CD8-positive, alpha-beta memory T cell (primary cell): ENCODE measurements at regions not wholly inside any gene's neighbourhood (a gene's known extent, or its start where the extent isn't known, plus 50 kb on each side); places are given as distances from the start of the nearest gene placed in this dataset.

Experiments
- CTCF ChIA-PET: fragments of 350-600 bp; sonication (Branson Sonifier 250); formaldehyde crosslinking; loops from one replicate; lab custom pipeline; 2021; ENCODE audit warnings: antibody characterized with exemption; lab: Charles Lee
- POLR2A ChIA-PET: fragments of 350-600 bp; sonication (Branson Sonifier 250); formaldehyde crosslinking; loops from one replicate; lab custom pipeline; 2021; ENCODE audit warnings: antibody characterized with exemption; lab: Charles Lee
- DNase-seq, 5 donors: peaks; one replicate each; pipeline versions ENCODE4 v3.0.0 to v3.0.0-alpha.2; 2020 to 2022; ENCODE audit warnings: mixed read lengths in 1 of 5
- H3K27ac ChIP-seq: one replicate; pipeline ENCODE4 v1.7.0; 2013; ENCODE audit warnings: low read depth, mild to moderate bottlenecking, low read length, moderate library complexity
- H3K27me3 ChIP-seq: 2 replicates; pipeline ENCODE4 v1.7.0; 2013; ENCODE audit warnings: low read length, mild to moderate bottlenecking; ENCODE audit not compliant: insufficient read depth, poor library complexity, severe bottlenecking
- H3K36me3 ChIP-seq: 2 replicates; pipeline ENCODE4 v1.7.0; 2013; ENCODE audit warnings: mild to moderate bottlenecking, low read length, moderate library complexity; ENCODE audit not compliant: insufficient read depth
- H3K4me1 ChIP-seq: 2 replicates; pipeline ENCODE4 v1.7.0; 2013; ENCODE audit warnings: mild to moderate bottlenecking, low read length, moderate library complexity; ENCODE audit not compliant: insufficient read depth
- H3K4me3 ChIP-seq: 2 replicates; pipeline ENCODE4 v1.7.0; 2013; ENCODE audit warnings: mild to moderate bottlenecking, low read length
- H3K9me3 ChIP-seq: 2 replicates; pipeline ENCODE4 v1.7.0; 2013; ENCODE audit warnings: mild to moderate bottlenecking, low read length
- H3K27ac Mint-ChIP-seq, 8 donors: one replicate each; pipeline ENCODE4 v1.8.0; 2020 to 2021; ENCODE audit warnings: mixed read lengths in 8 of 8, mild to moderate bottlenecking in 6 of 8, inconsistent platforms in 3 of 8, moderate library complexity in 3 of 8
- H3K27me3 Mint-ChIP-seq, 2 donors: one replicate each; pipeline ENCODE4 v1.8.0; 2020 to 2021; ENCODE audit warnings: mixed read lengths in 2 of 2, mild to moderate bottlenecking in 1 of 2, moderate library complexity in 1 of 2
- H3K36me3 Mint-ChIP-seq, 3 donors: one replicate each; pipeline ENCODE4 v1.8.0; 2020 to 2021; ENCODE audit warnings: mixed read lengths in 3 of 3, inconsistent platforms in 1 of 3, mild to moderate bottlenecking in 1 of 3
- H3K4me1 Mint-ChIP-seq, 3 donors: one replicate each; pipeline ENCODE4 v1.8.0; 2020 to 2021; ENCODE audit warnings: mixed read lengths in 3 of 3, inconsistent platforms in 1 of 3, mild to moderate bottlenecking in 1 of 3
- H3K4me3 Mint-ChIP-seq, 7 donors: one replicate each; pipeline ENCODE4 v1.8.0; 2020 to 2021; ENCODE audit warnings: mixed read lengths in 7 of 7, mild to moderate bottlenecking in 6 of 7, moderate library complexity in 4 of 7, inconsistent platforms in 2 of 7
- H3K9me3 Mint-ChIP-seq, 5 donors: one replicate each; pipeline ENCODE4 v1.8.0; 2020 to 2022; ENCODE audit warnings: mixed read lengths in 5 of 5, mild to moderate bottlenecking in 3 of 5, moderate library complexity in 2 of 5, inconsistent platforms in 1 of 5

GRCh38 chr7:16982640-16983350 is 101.0 kb upstream of the AGR3 start:
- no peak overlapping the region for H3K4me3 ChIP-seq
- H3K36me3 ChIP-seq: no peaks in the 10 kb centered on the region

DNA sequence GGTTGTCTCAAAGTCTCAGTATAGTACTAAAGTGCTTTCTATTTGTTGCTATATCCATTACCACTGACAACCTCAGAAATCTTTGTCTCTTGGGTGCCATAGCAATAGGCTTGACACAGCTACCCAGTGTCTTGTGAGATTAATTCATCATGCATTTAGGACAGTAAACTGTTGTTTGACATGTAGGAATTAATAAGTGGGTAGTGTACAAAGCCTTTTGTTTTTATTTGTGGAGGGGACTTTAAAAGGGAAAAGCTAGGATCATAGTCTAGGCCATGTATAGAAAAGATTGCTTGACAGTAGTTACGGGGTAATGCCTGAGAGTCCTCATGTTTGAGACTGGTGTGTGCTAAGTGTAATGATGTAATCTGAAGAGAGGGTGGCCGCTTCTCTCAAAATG is 102.6 kb upstream of the AGR3 start:
- Histone ChIP-seq H3K27ac (no peak overlapping the region), H3K4me3 (no peak overlapping the region), H3K9me3 (no peaks in the 10 kb centered on the region), H3K27me3 (no peaks in the 10 kb centered on the region), H3K36me3 (no peaks in the 10 kb centered on the region), H3K4me1 (no peaks in the 10 kb centered on the region)
- no peak overlapping the region for H3K4me3 Mint-ChIP-seq
- H3K9me3 Mint-ChIP-seq: no peaks in the 10 kb centered on the region
- CTCF ChIA-PET: interaction anchor here (3.4 kb wide), 1 partner anchor 24 kb away, joined by 12 read pairs; no protein-coding TSS in a partner anchor
- POLR2A ChIA-PET: no interaction called here
- H3K27ac Mint-ChIP-seq: no peak overlapping the region
- H3K4me1 Mint-ChIP-seq: peaks cover 2 to 5% (median 4%) of the 10 kb centered on the region in 3 donors
- DNase-seq: no peak
- no peaks in the 10 kb centered on the region for H3K36me3 Mint-ChIP-seq
- H3K27me3 Mint-ChIP-seq: peaks cover 5 to 14% of the 10 kb centered on the region in 2 donors

More at GRCh38 chr7:16982640-16983350, 101.0 kb upstream of the AGR3 start:
- CTCF ChIA-PET: interaction anchor here (0.6 to 3.4 kb wide), 16 partner anchors 11 to 1666 kb away, joined by 3 to 12 read pairs (median 4); partner anchors contain the start of gene AHR
- Histone ChIP-seq H3K4me1 (no peaks in the 10 kb centered on the region), H3K9me3 (no peaks in the 10 kb centered on the region), H3K27me3 (no peaks in the 10 kb centered on the region), H3K27ac (no peak overlapping the region)
- Mint-ChIP-seq H3K9me3 (no peaks in the 10 kb centered on the region), H3K36me3 (no peaks in the 10 kb centered on the region), H3K27me3 (peaks cover 3 to 14% of the 10 kb centered on the region in 2 donors), H3K4me1 (peaks cover 2 to 5% (median 4%) of the 10 kb centered on the region in 3 donors), H3K27ac (no peak overlapping the region), H3K4me3 (peak overlapping the region in 1 of 7 donors; percentile 9)
- POLR2A ChIA-PET: interaction anchor here (0.7 to 1.2 kb wide), 2 partner anchors 23 to 316 kb away, joined by 3 to 9 read pairs; no protein-coding TSS in a partner anchor
- DNase-seq: peak in 3 of 5 donors; percentile 27 to 49 (median 29)

DNA sequence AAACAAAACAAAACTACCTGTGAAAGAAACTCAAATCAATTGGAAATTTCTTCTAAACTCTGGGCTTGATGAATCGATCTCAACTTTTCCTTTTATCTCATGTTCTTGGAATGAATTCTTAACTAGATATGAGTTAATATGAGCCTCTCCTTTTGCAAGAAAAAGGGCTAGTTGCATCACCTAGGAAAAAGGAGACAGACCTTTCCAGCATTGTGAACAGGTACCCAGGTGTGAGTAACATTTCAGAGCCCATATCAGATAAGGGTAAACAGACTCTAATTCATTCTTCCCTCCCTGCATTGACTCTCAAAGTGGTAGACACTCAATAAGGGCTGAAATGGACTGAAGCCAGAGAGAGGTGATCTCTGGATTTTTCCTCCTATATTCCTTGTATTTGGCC is 103.8 kb upstream of the AGR3 start:
- H3K36me3 Mint-ChIP-seq: no peaks in the 10 kb centered on the region
- Histone ChIP-seq H3K9me3 (no peaks in the 10 kb centered on the region), H3K4me3 (no peak overlapping the region), H3K4me1 (no peaks in the 10 kb centered on the region), H3K36me3 (no peaks in the 10 kb centered on the region), H3K27me3 (no peaks in the 10 kb centered on the region), H3K27ac (no peak overlapping the region)
- no peaks in the 10 kb centered on the region for H3K9me3 Mint-ChIP-seq
- peaks cover 2 to 5% (median 4%) of the 10 kb centered on the region in 3 donors for H3K4me1 Mint-ChIP-seq
- DNase-seq: no peak
- peaks cover 5 to 14% of the 10 kb centered on the region in 2 donors for H3K27me3 Mint-ChIP-seq
- POLR2A ChIA-PET: no interaction called here
- CTCF ChIA-PET: no interaction called here
- no peak overlapping the region for H3K27ac Mint-ChIP-seq
- H3K4me3 Mint-ChIP-seq: no peak overlapping the region

DNA sequence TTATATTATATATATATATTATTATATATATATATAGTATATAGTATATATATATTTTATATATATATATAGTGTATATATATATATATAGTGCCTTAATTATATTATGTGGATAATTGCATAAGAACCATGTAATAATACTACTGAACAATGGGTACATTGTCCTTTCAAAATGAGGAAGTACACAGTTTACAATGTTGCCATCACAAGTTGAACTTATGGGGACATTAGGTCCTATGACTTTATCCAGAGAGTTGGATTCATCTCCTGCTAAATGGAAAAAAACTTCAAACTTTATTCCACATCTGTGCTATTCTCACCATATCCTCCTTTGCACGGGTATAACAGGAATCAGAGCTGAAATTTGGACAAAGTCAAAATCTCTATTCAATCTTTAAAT is 105.0 kb upstream of the AGR3 start:
- H3K4me1 Mint-ChIP-seq: peaks cover 2 to 5% (median 4%) of the 10 kb centered on the region in 3 donors
- no peaks in the 10 kb centered on the region for H3K9me3 Mint-ChIP-seq
- H3K4me1 ChIP-seq: no peaks in the 10 kb centered on the region
- no peaks in the 10 kb centered on the region for H3K36me3 ChIP-seq
- H3K27ac ChIP-seq: no peak overlapping the region
- POLR2A ChIA-PET: no interaction called here
- H3K4me3 Mint-ChIP-seq: no peak overlapping the region
- no peak overlapping the region for H3K4me3 ChIP-seq
- H3K27ac Mint-ChIP-seq: no peak overlapping the region
- no peaks in the 10 kb centered on the region for H3K9me3 ChIP-seq
- CTCF ChIA-PET: no interaction called here
- DNase-seq: no peak
- no peaks in the 10 kb centered on the region for H3K27me3 ChIP-seq
- H3K27me3 Mint-ChIP-seq: peaks cover 5 to 13% of the 10 kb centered on the region in 2 donors
- H3K36me3 Mint-ChIP-seq: no peaks in the 10 kb centered on the region

- no peak overlapping the region for H3K4me3 ChIP-seq
- Mint-ChIP-seq H3K27ac (no peak overlapping the region), H3K27me3 (peaks cover 3 to 5% of the 10 kb centered on the region in 2 donors), H3K36me3 (no peaks in the 10 kb centered on the region), H3K4me3 (no peak overlapping the region), H3K9me3 (no peaks in the 10 kb centered on the region), H3K4me1 (no peaks in the 10 kb centered on the region)
- H3K36me3 ChIP-seq: no peaks in the 10 kb centered on the region
- no peak for DNase-seq
- ChIA-PET CTCF (interaction anchor here (1.3 kb wide), 1 partner anchor 17 kb away, joined by 3 read pairs; no protein-coding TSS in a partner anchor), POLR2A (no interaction called here)
- H3K27ac ChIP-seq: no peak overlapping the region
- H3K4me1 ChIP-seq: no peaks in the 10 kb centered on the region
- no peaks in the 10 kb centered on the region for H3K9me3 ChIP-seq
- H3K27me3 ChIP-seq: no peaks in the 10 kb centered on the region
Measured at GRCh38 chr7:16989811-16990413, 108.1 kb upstream of the AGR3 start.

GRCh38 chr7:16991551-16991950 is 109.8 kb upstream of the AGR3 start:
- H3K36me3 Mint-ChIP-seq: no peaks in the 10 kb centered on the region
- no peaks in the 10 kb centered on the region for H3K9me3 Mint-ChIP-seq
- Histone ChIP-seq H3K4me3 (no peak overlapping the region), H3K27me3 (no peaks in the 10 kb centered on the region), H3K27ac (no peak overlapping the region), H3K4me1 (no peaks in the 10 kb centered on the region), H3K9me3 (no peaks in the 10 kb centered on the region), H3K36me3 (no peaks in the 10 kb centered on the region)
- ChIA-PET CTCF (no interaction called here), POLR2A (no interaction called here)
- H3K27me3 Mint-ChIP-seq: peaks cover 3 to 5% of the 10 kb centered on the region in 2 donors
- no peak overlapping the region for H3K4me3 Mint-ChIP-seq
- no peak overlapping the region for H3K27ac Mint-ChIP-seq
- DNase-seq: no peak
- H3K4me1 Mint-ChIP-seq: no peaks in the 10 kb centered on the region

GRCh38 chr7:16993543-16993942 is 111.8 kb upstream of the AGR3 start:
- no peaks in the 10 kb centered on the region for H3K36me3 Mint-ChIP-seq
- POLR2A ChIA-PET: no interaction called here
- H3K4me3 ChIP-seq: no peak overlapping the region
- H3K27me3 Mint-ChIP-seq: peaks cover 0 to 2% of the 10 kb centered on the region in 2 donors
- H3K36me3 ChIP-seq: no peaks in the 10 kb centered on the region
- H3K27ac ChIP-seq: no peak overlapping the region
- CTCF ChIA-PET: no interaction called here
- no peak for DNase-seq
- H3K27ac Mint-ChIP-seq: no peak overlapping the region
- H3K27me3 ChIP-seq: no peaks in the 10 kb centered on the region
- peaks cover 0 to 7% (median 2%) of the 10 kb centered on the region in 5 donors for H3K9me3 Mint-ChIP-seq
- H3K4me1 Mint-ChIP-seq: no peaks in the 10 kb centered on the region
- no peak overlapping the region for H3K4me3 Mint-ChIP-seq
- no peaks in the 10 kb centered on the region for H3K9me3 ChIP-seq
- H3K4me1 ChIP-seq: no peaks in the 10 kb centered on the region

- Mint-ChIP-seq H3K4me3 (no peak overlapping the region), H3K27me3 (no peaks in the 10 kb centered on the region), H3K9me3 (peaks cover 0 to 7% (median 2%) of the 10 kb centered on the region in 5 donors), H3K27ac (no peak overlapping the region), H3K36me3 (no peaks in the 10 kb centered on the region), H3K4me1 (peaks cover 6 to 15% (median 8%) of the 10 kb centered on the region in 3 donors)
- no peak for DNase-seq
- no peaks in the 10 kb centered on the region for H3K36me3 ChIP-seq
- H3K9me3 ChIP-seq: no peaks in the 10 kb centered on the region
- H3K27me3 ChIP-seq: no peaks in the 10 kb centered on the region
- POLR2A ChIA-PET: no interaction called here
- CTCF ChIA-PET: interaction anchor here (0.7 kb wide), 2 partner anchors 16 kb away, joined by 3 read pairs; no protein-coding TSS in a partner anchor
- H3K4me3 ChIP-seq: no peak overlapping the region
- no peak overlapping the region for H3K27ac ChIP-seq
- H3K4me1 ChIP-seq: no peaks in the 10 kb centered on the region
Measured at GRCh38 chr7:16998481-16999051, 116.8 kb upstream of the AGR3 start.
